Mesendoderm (in vitro differentiated cells): ENCODE measurements at regions not wholly inside any gene's neighbourhood (a gene's known extent, or its start where the extent isn't known, plus 50 kb on each side); places are given as distances from the start of the nearest gene placed in this dataset.

ENCODE experiments used
- DNase-seq: peaks from one replicate; pipeline ENCODE4 v3.0.0; 2013
- H2AK5ac ChIP-seq: 2 replicates; pipeline ENCODE4 v1.6.1; 2013; ENCODE audit warnings: low read length, inconsistent platforms
- H2BK120ac ChIP-seq: 2 replicates; pipeline ENCODE4 v1.6.1; 2013; ENCODE audit warnings: low read depth, mild to moderate bottlenecking, low read length, moderate library complexity, mixed read lengths
- H2BK15ac ChIP-seq: replicated peaks from 2 replicates; pipeline ENCODE4 v1.6.1; 2013; ENCODE audit warnings: low read depth, mild to moderate bottlenecking, moderate library complexity
- H2BK5ac ChIP-seq: 2 replicates; pipeline ENCODE4 v1.6.1; 2013; ENCODE audit warnings: low read length, inconsistent platforms
- H3K18ac ChIP-seq: 2 replicates; pipeline ENCODE4 v1.6.1; 2013; ENCODE audit warnings: mild to moderate bottlenecking, low read length, mixed read lengths
- H3K23ac ChIP-seq: one replicate; pipeline ENCODE4 v1.6.1; 2013; ENCODE audit warnings: low read length
- H3K27ac ChIP-seq: 2 replicates; pipeline ENCODE4 v1.5.1; 2013; ENCODE audit warnings: low read depth, mild to moderate bottlenecking, inconsistent platforms, low read length, moderate library complexity
- H3K27me3 ChIP-seq: 2 replicates; pipeline ENCODE4 v1.6.1; 2013; ENCODE audit warnings: low read length, control low read depth, mild to moderate bottlenecking, inconsistent platforms; ENCODE audit not compliant: insufficient read depth, poor library complexity
- H3K36me3 ChIP-seq: 2 replicates; pipeline ENCODE4 v1.6.1; 2013; ENCODE audit warnings: low read length, inconsistent platforms; ENCODE audit not compliant: control insufficient read depth, insufficient read depth
- H3K4ac ChIP-seq: one replicate; pipeline ENCODE4 v1.6.1; 2013; ENCODE audit warnings: low read depth, mild to moderate bottlenecking, low read length, moderate library complexity
- H3K4me1 ChIP-seq: 2 replicates; pipeline ENCODE4 v1.6.1; 2013; ENCODE audit warnings: low read depth, low read length, inconsistent platforms; ENCODE audit not compliant: control insufficient read depth
- H3K4me2 ChIP-seq: 2 replicates; pipeline ENCODE4 v1.6.1; 2013; ENCODE audit warnings: low read length
- H3K4me3 ChIP-seq: 2 replicates; pipeline ENCODE4 v1.5.1; 2013; ENCODE audit warnings: mild to moderate bottlenecking, low read length
- H3K56ac ChIP-seq: one replicate; pipeline ENCODE4 v1.6.1; 2013; ENCODE audit warnings: low read length
- H3K79me1 ChIP-seq: 2 replicates; pipeline ENCODE4 v1.6.1; 2013; ENCODE audit warnings: low read length, inconsistent platforms
- H3K79me2 ChIP-seq: 2 replicates; pipeline ENCODE4 v1.6.1; 2013; ENCODE audit warnings: mild to moderate bottlenecking, low read length; ENCODE audit not compliant: control insufficient read depth, insufficient read depth
- H3K9ac ChIP-seq: 2 replicates; pipeline ENCODE4 v1.6.1; 2013; ENCODE audit warnings: low read length, inconsistent platforms
- H4K5ac ChIP-seq: one replicate; pipeline ENCODE4 v1.6.1; 2013; ENCODE audit warnings: low read length
- H4K8ac ChIP-seq: one replicate; pipeline ENCODE4 v1.6.1; 2013; ENCODE audit warnings: low read depth, mild to moderate bottlenecking, control low read depth, low read length, moderate library complexity
- WGBS: extraction: QIAGEN DNeasy Blood & Tissue Kit; methylation state at CpG from one replicate; pipeline ENCODE4 v1.1.7; 2013; ENCODE audit warnings: low lambda C conversion rate, missing lambda C conversion rate; ENCODE audit not compliant: insufficient coverage; ENCODE audit errors: extremely low coverage; 5-methylcytosine and 5-hydroxymethylcytosine counted together

GRCh38 chr12:114961491-114961890 is 277.5 kb upstream of the TBX3 start:
- Histone ChIP-seq H3K4ac (no peak overlapping the region), H3K27ac (no peak overlapping the region), H3K4me2 (no peak overlapping the region), H3K23ac (no peak overlapping the region), H2BK120ac (no peak overlapping the region), H3K9ac (no peak overlapping the region), H3K79me2 (no peaks in the 10 kb centered on the region), H3K79me1 (no peaks in the 10 kb centered on the region), H3K36me3 (no peaks in the 10 kb centered on the region), H3K4me1 (no peaks in the 10 kb centered on the region), H2BK5ac (no peak overlapping the region), H3K27me3 (no peaks in the 10 kb centered on the region), H3K4me3 (no peak overlapping the region), H2AK5ac (no peak overlapping the region), H4K5ac (no peak overlapping the region), H3K56ac (no peak overlapping the region), H4K8ac (no peak overlapping the region), H2BK15ac (no peak overlapping the region), H3K18ac (no peak overlapping the region)
- no peak for DNase-seq
- WGBS = no CpG with 5 or more reads among the region's 7 CpGs

- no CpG with 5 or more reads among the region's 4 CpGs for WGBS
- H2BK5ac ChIP-seq = no peak overlapping the region
- no peaks in the 10 kb centered on the region for H3K27me3 ChIP-seq
Observed at GRCh38 chr12:114958538-114958937, 274.6 kb upstream of the TBX3 start.

GRCh38 chr12:114957225-114957624 is 273.2 kb upstream of the TBX3 start:
- Histone ChIP-seq H4K8ac (no peak overlapping the region), H3K4me1 (no peaks in the 10 kb centered on the region), H3K56ac (no peak overlapping the region), H3K79me2 (no peaks in the 10 kb centered on the region), H3K27ac (no peak overlapping the region), H3K27me3 (no peaks in the 10 kb centered on the region), H2AK5ac (no peak overlapping the region), H3K4ac (no peak overlapping the region), H2BK15ac (no peak overlapping the region), H2BK5ac (no peak overlapping the region), H3K18ac (no peak overlapping the region), H3K23ac (no peak overlapping the region), H3K4me3 (no peak overlapping the region), H3K36me3 (no peaks in the 10 kb centered on the region), H3K79me1 (no peaks in the 10 kb centered on the region), H4K5ac (no peak overlapping the region), H3K4me2 (no peak overlapping the region), H3K9ac (no peak overlapping the region), H2BK120ac (no peak overlapping the region)
- no peak for DNase-seq
- WGBS = no CpG with 5 or more reads among the region's 5 CpGs

More at GRCh38 chr12:114958538-114958937, 274.6 kb upstream of the TBX3 start:
- Histone ChIP-seq H3K4me1 (no peaks in the 10 kb centered on the region), H3K4me2 (no peak overlapping the region), H4K5ac (no peak overlapping the region), H3K4ac (no peak overlapping the region), H3K9ac (no peak overlapping the region), H4K8ac (no peak overlapping the region), H2BK120ac (no peak overlapping the region), H3K23ac (no peak overlapping the region), H2AK5ac (no peak overlapping the region), H3K79me2 (no peaks in the 10 kb centered on the region), H3K36me3 (no peaks in the 10 kb centered on the region), H3K18ac (no peak overlapping the region), H3K56ac (no peak overlapping the region), H3K79me1 (no peaks in the 10 kb centered on the region), H2BK15ac (no peak overlapping the region), H3K27ac (no peak overlapping the region), H3K4me3 (no peak overlapping the region)
- no peak for DNase-seq

GRCh38 chr12:114955414-114956014 is 271.5 kb upstream of the TBX3 start:
- Histone ChIP-seq H3K18ac (no peak overlapping the region), H2BK5ac (no peak overlapping the region), H4K8ac (no peak overlapping the region), H3K79me1 (no peaks in the 10 kb centered on the region), H3K4me3 (no peak overlapping the region), H3K36me3 (no peaks in the 10 kb centered on the region), H2BK120ac (no peak overlapping the region), H3K27ac (no peak overlapping the region), H3K56ac (no peak overlapping the region), H2AK5ac (no peak overlapping the region), H3K4me2 (no peak overlapping the region), H2BK15ac (no peak overlapping the region), H3K9ac (no peak overlapping the region), H3K79me2 (no peaks in the 10 kb centered on the region), H3K23ac (no peak overlapping the region), H4K5ac (no peak overlapping the region), H3K27me3 (no peaks in the 10 kb centered on the region), H3K4me1 (no peaks in the 10 kb centered on the region), H3K4ac (no peak overlapping the region)
- no peak for DNase-seq
- WGBS = no CpG with 5 or more reads among the region's 2 CpGs

- H3K79me1 ChIP-seq = no peaks in the 10 kb centered on the region
- no peak overlapping the region for H3K56ac ChIP-seq
- no peak overlapping the region for H3K4ac ChIP-seq
- H3K4me1 ChIP-seq = no peaks in the 10 kb centered on the region
- H4K8ac ChIP-seq = no peak overlapping the region
- no peaks in the 10 kb centered on the region for H3K36me3 ChIP-seq
- DNase-seq = no peak
- no peak overlapping the region for H2AK5ac ChIP-seq
- no peak overlapping the region for H2BK120ac ChIP-seq
- no peak overlapping the region for H3K4me3 ChIP-seq
- H3K4me2 ChIP-seq = no peak overlapping the region
- H2BK15ac ChIP-seq = no peak overlapping the region
- H3K27me3 ChIP-seq = no peaks in the 10 kb centered on the region
- no CpG with 5 or more reads among the region's 6 CpGs for WGBS
- no peaks in the 10 kb centered on the region for H3K79me2 ChIP-seq
- H4K5ac ChIP-seq = no peak overlapping the region
- no peak overlapping the region for H3K9ac ChIP-seq
- no peak overlapping the region for H2BK5ac ChIP-seq
- no peak overlapping the region for H3K18ac ChIP-seq
- H3K27ac ChIP-seq = no peak overlapping the region
- H3K23ac ChIP-seq = no peak overlapping the region
Observed at GRCh38 chr12:114954511-114955055, 270.6 kb upstream of the TBX3 start.
